Endometrium (tissue), 2 donors: ENCODE measurements at regions not wholly inside any gene's neighbourhood (a gene's known extent, or its start where the extent isn't known, plus 50 kb on each side); places are given as distances from the start of the nearest gene placed in this dataset.

Experiments
- FAIRE-seq: peaks from 2 replicates; lab custom pipeline; 2012; peaks lifted over from hg19 to GRCh38; lab: Jason Lieb, UNC
- donor health status: control.
- donor health status: control.

GRCh38 chr2:103734911-103735310, 973.1 kb downstream of the TMEM182 start:
- no peak for FAIRE-seq

GRCh38 chr2:103738108-103738507, 976.3 kb downstream of the TMEM182 start:
- no peak for FAIRE-seq

- FAIRE-seq, result no peak
Measured at GRCh38 chr2:103738606-103739005, 976.8 kb downstream of the TMEM182 start.

- FAIRE-seq, result no peak
Measured at GRCh38 chr2:103739186-103739585, 977.4 kb downstream of the TMEM182 start.

- no peak for FAIRE-seq
Measured at GRCh38 chr2:103739921-103740320, 978.1 kb downstream of the TMEM182 start.

- no peak for FAIRE-seq
Measured at GRCh38 chr2:103740631-103741030, 978.8 kb downstream of the TMEM182 start.

- no peak for FAIRE-seq
Measured at GRCh38 chr2:103743195-103743594, 981.4 kb downstream of the TMEM182 start.

- no peak for FAIRE-seq
Measured at GRCh38 chr2:103754530-103754929, 992.7 kb downstream of the TMEM182 start.

GRCh38 chr2:103773884-103774283, 1012.1 kb downstream of the TMEM182 start:
- no peak for FAIRE-seq

- no peak for FAIRE-seq
Measured at GRCh38 chr2:103780088-103780702, 1018.4 kb downstream of the TMEM182 start.

GRCh38 chr2:103781313-103781712, 1019.5 kb downstream of the TMEM182 start:
- no peak for FAIRE-seq

GRCh38 chr2:103784261-103784660, 1022.4 kb downstream of the TMEM182 start:
- FAIRE-seq, result no peak

GRCh38 chr2:103785432-103785831, 1023.6 kb downstream of the TMEM182 start:
- FAIRE-seq, result no peak

- FAIRE-seq, result no peak
Measured at GRCh38 chr2:103785956-103786355, 1024.1 kb downstream of the TMEM182 start.

- FAIRE-seq, result no peak
Measured at GRCh38 chr2:103788389-103788788, 1026.6 kb downstream of the TMEM182 start.

- FAIRE-seq, result no peak
Measured at GRCh38 chr2:103788951-103789350, 1027.1 kb downstream of the TMEM182 start.

- no peak for FAIRE-seq
Measured at GRCh38 chr2:103789381-103790095, 1027.7 kb downstream of the TMEM182 start.

- FAIRE-seq, result no peak
Measured at GRCh38 chr2:103792042-103792441, 1030.2 kb downstream of the TMEM182 start.

GRCh38 chr2:103798291-103798690, 1036.5 kb downstream of the TMEM182 start:
- FAIRE-seq, result no peak

GRCh38 chr2:103804013-103804412, 1042.2 kb downstream of the TMEM182 start:
- FAIRE-seq, result no peak

GRCh38 chr2:103805746-103806145, 1043.9 kb downstream of the TMEM182 start:
- no peak for FAIRE-seq

GRCh38 chr2:103808814-103809213, 1045.1 kb upstream of the POU3F3 start:
- no peak for FAIRE-seq

- FAIRE-seq, result no peak
Measured at GRCh38 chr2:103809415-103809814, 1044.5 kb upstream of the POU3F3 start.

GRCh38 chr2:103809941-103810441, 1043.9 kb upstream of the POU3F3 start:
- no peak for FAIRE-seq
